ENCODE measurements at regions not wholly inside any gene's neighbourhood (a gene's known extent, or its start where the extent isn't known, plus 50 kb on each side); places are given as distances from the start of the nearest gene placed in this dataset.

GRCh38 chr6:40672087-40672486 is 84.9 kb upstream of the LRFN2 start:
- TF ChIP-seq REST (IDR thresholded peaks at IDR 0.05; ENCODE audit: insufficient read depth in 1 of 2, low read depth in 2 of 2, low read length in 2 of 2) (no peak), POLR2AphosphoS5 (IDR thresholded peaks at IDR 0.05; ENCODE audit: low read depth, low read length) (no peak), FOXP2 (optimal IDR thresholded peaks at IDR 0.05; ENCODE audit: borderline replicate concordance, extremely low read depth, extremely low read length, insufficient read depth) (no peak), SIN3A (IDR thresholded peaks at IDR 0.05; ENCODE audit: borderline replicate concordance, insufficient read depth, low read length) (no peak), TAF1 (IDR thresholded peaks at IDR 0.05; ENCODE audit: borderline replicate concordance, insufficient read depth, low read length) (no peak)

All from PFSK-1 (cell line).